Hepatocyte (in vitro differentiated cells): ENCODE measurements at regions not wholly inside any gene's neighbourhood (a gene's known extent, or its start where the extent isn't known, plus 50 kb on each side); places are given as distances from the start of the nearest gene placed in this dataset.

ENCODE experiments used
- EZH2 ChIP-seq: fragments of 200-600 bp; sonication (generic); IDR thresholded peaks from 2 replicates; pipeline ENCODE4 v1.6.1; 2016; ENCODE audit warnings: antibody characterized with exemption, mild to moderate bottlenecking, borderline replicate concordance
- EZH2phosphoT487 ChIP-seq: fragments of 200-600 bp; sonication (generic); IDR thresholded peaks from one replicate; pipeline ENCODE4 v1.6.1; 2018; ENCODE audit warnings: antibody characterized with exemption, mild to moderate bottlenecking, low read depth, moderate library complexity; ENCODE audit not compliant: unreplicated experiment, severe bottlenecking
- TF ChIP-seq, protein P1 (sequence below): fragments of 200-600 bp; sonication (generic); IDR thresholded peaks from 2 replicates; pipeline ENCODE4 v1.5.1; 2016; ENCODE audit warnings: antibody characterized with exemption, mild to moderate bottlenecking; ENCODE audit not compliant: poor library complexity

DNA sequence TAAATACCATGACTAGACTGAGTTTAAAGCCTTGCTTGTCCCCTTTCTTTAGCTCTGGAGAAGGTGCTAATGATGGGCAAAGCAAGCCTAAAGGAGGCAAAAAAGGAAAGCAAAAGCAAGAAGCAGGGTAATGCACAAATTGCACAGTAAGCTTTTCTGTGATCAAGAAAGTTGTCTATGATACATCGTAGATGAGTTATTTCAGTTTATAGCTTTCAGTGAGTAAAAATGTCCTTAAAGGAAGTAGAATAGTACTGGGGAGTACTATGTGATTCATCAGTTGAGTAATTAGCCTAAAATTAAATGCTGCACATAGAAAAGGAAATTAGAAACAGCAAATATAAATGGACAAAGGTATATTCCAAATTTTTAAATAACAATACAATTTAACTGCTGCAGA, 50.2 kb upstream of the PDE5A start:
- TF ChIP-seq EZH2phosphoT487 (no peak), EZH2 (no peak)
- TF ChIP-seq, protein P1, sequence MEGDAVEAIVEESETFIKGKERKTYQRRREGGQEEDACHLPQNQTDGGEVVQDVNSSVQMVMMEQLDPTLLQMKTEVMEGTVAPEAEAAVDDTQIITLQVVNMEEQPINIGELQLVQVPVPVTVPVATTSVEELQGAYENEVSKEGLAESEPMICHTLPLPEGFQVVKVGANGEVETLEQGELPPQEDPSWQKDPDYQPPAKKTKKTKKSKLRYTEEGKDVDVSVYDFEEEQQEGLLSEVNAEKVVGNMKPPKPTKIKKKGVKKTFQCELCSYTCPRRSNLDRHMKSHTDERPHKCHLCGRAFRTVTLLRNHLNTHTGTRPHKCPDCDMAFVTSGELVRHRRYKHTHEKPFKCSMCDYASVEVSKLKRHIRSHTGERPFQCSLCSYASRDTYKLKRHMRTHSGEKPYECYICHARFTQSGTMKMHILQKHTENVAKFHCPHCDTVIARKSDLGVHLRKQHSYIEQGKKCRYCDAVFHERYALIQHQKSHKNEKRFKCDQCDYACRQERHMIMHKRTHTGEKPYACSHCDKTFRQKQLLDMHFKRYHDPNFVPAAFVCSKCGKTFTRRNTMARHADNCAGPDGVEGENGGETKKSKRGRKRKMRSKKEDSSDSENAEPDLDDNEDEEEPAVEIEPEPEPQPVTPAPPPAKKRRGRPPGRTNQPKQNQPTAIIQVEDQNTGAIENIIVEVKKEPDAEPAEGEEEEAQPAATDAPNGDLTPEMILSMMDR: no peak
